ENCODE measurements at regions not wholly inside any gene's neighbourhood (a gene's known extent, or its start where the extent isn't known, plus 50 kb on each side); places are given as distances from the start of the nearest gene placed in this dataset.

GRCh38 chr10:81439445-81439844 lies 435.5 kb upstream of the NRG3 start:
- TF ChIP-seq, protein P1, sequence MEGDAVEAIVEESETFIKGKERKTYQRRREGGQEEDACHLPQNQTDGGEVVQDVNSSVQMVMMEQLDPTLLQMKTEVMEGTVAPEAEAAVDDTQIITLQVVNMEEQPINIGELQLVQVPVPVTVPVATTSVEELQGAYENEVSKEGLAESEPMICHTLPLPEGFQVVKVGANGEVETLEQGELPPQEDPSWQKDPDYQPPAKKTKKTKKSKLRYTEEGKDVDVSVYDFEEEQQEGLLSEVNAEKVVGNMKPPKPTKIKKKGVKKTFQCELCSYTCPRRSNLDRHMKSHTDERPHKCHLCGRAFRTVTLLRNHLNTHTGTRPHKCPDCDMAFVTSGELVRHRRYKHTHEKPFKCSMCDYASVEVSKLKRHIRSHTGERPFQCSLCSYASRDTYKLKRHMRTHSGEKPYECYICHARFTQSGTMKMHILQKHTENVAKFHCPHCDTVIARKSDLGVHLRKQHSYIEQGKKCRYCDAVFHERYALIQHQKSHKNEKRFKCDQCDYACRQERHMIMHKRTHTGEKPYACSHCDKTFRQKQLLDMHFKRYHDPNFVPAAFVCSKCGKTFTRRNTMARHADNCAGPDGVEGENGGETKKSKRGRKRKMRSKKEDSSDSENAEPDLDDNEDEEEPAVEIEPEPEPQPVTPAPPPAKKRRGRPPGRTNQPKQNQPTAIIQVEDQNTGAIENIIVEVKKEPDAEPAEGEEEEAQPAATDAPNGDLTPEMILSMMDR (IDR thresholded peaks at IDR 0.05) = no peak
- no peak for TF ChIP-seq POLR2A (IDR thresholded peaks at IDR 0.05)
